GM21367 (cell line): ENCODE measurements at regions not wholly inside any gene's neighbourhood (a gene's known extent, or its start where the extent isn't known, plus 50 kb on each side); places are given as distances from the start of the nearest gene placed in this dataset.

Experiments used
- ATAC-seq: cut with Tn5 transposase; IDR thresholded peaks from one replicate; pipeline ENCODE4 v1.9.1; 2021; ENCODE audit not compliant: unreplicated experiment

DNA sequence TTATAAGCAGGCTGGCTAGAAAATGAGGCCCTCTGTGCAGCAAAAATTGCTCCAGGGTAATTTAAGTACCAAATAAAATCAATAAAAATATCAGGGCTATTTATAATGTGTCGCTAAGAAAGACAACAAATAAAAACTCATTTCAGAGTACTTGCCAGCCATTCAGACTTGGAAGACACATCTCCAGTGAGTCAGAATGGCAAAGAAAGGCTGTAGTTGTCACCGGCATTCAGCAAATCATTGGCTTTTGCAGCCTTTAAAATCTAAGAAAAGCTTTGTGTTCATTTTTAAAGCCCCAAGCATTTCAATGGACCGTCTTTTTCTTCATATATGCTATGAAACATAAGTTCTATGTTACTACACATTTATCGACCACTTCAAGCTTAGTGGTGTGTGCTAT lies 141.1 kb upstream of the HNMT start:
- no peak for ATAC-seq

- no peak for ATAC-seq
Measured at GRCh38 chr2:137824501-137824900, 139.8 kb upstream of the HNMT start.

- ATAC-seq = peak; percentile 96
Measured at GRCh38 chr2:137826373-137827372, 137.6 kb upstream of the HNMT start.

- no peak for ATAC-seq
Measured at GRCh38 chr2:137828624-137829023, 135.6 kb upstream of the HNMT start.

DNA sequence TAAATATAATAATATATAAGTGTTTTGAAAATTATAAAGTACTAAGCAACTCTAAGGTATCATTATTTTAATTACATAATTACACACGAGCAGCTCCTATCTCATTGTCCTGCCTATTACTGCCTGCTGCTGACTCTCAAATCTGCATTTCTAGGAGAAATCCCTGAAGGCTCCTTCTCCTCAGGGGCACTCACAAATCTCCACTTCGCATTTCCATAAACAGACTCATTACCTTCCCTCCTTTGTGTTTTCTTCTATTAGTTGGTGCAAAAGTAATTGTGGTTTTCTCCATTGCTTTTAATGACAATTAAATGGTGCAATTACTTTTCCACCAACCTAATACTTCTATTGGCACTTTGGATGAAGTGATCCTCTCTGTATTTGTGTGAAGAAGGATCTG lies 135.0 kb upstream of the HNMT start:
- no peak for ATAC-seq

DNA sequence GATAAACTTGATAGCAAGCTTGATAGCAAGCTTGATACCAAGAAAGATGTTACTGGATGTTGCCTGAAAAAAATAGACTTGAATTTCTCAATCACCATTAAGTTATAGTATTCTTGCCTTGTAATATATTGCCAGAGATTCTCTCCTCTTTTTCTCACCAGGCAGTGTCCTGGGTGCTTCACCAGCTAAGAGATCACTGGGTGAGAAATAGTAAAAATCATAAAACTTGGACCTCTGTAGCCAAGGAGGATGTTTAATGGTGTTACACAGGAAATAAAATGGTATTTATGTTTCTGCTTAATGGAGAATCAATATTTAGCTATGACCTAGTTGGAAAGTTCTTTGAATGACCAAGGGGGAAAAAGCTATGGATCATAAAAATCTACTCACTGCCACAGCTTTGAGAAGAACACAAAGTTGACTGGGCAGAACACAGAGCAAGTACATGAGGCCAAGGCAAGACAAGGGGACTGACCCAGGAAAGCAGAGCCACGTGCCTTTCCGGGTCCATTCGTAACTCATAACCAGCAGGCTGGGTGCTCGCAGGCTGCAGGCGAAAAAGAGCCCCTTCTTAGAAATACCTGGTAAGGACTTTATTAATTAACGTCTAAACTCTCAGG lies 129.4 kb upstream of the HNMT start:
- ATAC-seq = no peak

GRCh38 chr2:137836671-137837070 lies 127.6 kb upstream of the HNMT start:
- ATAC-seq = no peak

DNA sequence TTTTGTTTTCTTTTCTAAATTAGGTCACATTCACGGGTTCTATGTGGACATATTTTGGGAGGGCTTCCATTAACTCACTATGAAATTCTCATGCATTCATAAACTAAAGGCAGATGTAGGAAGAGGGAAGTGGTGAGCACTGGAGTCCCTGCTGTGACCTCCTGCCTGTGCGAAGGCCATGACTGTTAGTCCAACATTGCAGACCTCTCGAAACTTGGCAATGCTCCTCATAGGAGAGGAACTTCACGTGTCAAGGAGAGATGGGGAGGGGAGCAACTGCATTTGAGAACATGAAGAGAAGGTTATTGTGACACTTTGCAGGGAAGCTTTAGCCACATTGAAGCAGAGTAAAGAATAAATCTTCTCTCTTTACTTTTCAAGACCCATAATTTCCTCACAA lies 126.4 kb upstream of the HNMT start:
- ATAC-seq = no peak

GRCh38 chr2:137838255-137839092 lies 125.8 kb upstream of the HNMT start:
- peak; percentile 68 for ATAC-seq

GRCh38 chr2:137842430-137842829 lies 121.8 kb upstream of the HNMT start:
- no peak for ATAC-seq

GRCh38 chr2:137842952-137843351 lies 121.3 kb upstream of the HNMT start:
- ATAC-seq = no peak

- ATAC-seq = no peak
Measured at GRCh38 chr2:137845422-137845821, 118.9 kb upstream of the HNMT start.

- ATAC-seq = no peak
Measured at GRCh38 chr2:137846993-137847392, 117.3 kb upstream of the HNMT start.

GRCh38 chr2:137847443-137847842 lies 116.8 kb upstream of the HNMT start:
- ATAC-seq = no peak

- no peak for ATAC-seq
Measured at GRCh38 chr2:137857881-137858280, 106.4 kb upstream of the HNMT start.

- no peak for ATAC-seq
Measured at GRCh38 chr2:137862651-137863050, 101.6 kb upstream of the HNMT start.

DNA sequence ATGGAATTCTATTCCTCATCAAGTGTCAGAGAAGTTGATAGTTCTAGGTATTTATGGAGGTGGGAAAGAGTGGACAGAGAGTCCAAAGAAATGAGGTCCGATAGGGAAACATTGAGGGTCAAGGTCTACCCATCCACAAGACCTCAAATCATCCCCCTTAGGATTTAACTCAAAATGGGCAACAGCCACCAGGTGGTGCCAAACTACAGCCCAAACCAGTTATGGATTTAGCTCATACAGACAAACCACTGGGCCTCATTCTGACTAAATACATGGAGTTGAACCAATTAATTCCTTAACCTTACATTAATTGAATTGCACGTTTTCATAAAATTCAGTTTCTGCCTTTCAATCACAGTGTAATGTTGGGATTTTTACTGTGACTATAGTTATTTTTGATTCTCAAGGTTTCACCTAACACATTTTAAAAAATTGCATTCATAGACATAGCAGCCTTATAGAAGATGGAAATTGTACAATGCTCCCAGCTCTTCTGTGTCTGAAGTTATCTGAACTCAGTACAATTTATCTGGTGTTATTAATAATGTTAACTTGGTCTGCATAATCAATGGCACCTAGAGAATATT lies 98.2 kb upstream of the HNMT start:
- peak; percentile 84 for ATAC-seq

GRCh38 chr2:137870682-137871081 lies 93.6 kb upstream of the HNMT start:
- no peak for ATAC-seq

DNA sequence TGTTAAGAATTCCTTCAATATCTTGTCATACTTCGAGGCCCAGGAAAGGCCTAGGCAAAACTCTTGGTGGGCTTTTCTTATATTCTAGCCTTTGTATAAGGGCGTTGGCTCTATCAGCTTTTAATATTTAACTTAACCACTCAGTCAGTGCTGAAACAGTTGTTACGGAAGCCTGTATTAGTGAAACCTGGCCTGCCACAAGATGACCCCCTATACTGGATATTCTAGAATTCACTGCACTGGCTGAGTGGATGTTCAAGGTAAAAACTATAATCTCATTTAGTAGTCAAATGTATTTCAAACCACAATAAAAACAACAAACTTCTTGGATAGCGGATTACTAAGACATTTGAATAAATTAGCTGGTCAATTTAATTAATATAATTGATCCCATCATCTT lies 91.7 kb upstream of the HNMT start:
- no peak for ATAC-seq

DNA sequence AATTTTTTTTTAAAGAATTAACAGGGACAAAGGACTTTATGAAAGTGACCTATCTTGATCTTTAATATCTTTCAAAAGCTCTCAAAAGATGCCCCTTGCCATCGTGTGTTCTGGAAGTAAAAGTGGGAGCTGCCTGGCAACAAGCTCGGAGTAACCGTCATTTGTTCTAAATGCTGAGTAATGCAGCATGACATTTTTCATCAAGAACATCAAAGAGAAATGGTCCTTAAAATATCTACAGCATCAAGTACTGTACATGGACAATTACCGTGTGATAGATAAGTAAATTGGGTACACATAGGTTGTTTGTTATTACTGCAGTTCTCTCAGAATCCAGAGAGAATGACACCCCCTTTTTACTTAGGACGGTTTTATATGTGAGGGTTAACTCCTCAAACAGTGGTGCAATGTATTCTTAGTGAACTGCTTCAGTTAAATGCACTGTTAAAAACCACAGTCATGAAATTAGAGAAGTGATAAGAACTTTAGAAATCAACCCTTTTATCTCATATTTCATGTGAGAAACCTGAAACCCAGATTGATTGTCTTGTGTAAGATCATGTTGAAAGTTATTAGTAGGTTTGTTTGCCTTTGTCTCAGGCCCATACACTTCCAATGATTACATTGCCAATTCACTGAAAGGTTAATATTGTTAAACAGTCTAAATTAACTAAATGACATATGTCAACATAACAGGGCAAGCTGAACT lies 90.6 kb upstream of the HNMT start:
- no peak for ATAC-seq
